ENCODE measurements at regions not wholly inside any gene's neighbourhood (a gene's known extent, or its start where the extent isn't known, plus 50 kb on each side); places are given as distances from the start of the nearest gene placed in this dataset.

DNA sequence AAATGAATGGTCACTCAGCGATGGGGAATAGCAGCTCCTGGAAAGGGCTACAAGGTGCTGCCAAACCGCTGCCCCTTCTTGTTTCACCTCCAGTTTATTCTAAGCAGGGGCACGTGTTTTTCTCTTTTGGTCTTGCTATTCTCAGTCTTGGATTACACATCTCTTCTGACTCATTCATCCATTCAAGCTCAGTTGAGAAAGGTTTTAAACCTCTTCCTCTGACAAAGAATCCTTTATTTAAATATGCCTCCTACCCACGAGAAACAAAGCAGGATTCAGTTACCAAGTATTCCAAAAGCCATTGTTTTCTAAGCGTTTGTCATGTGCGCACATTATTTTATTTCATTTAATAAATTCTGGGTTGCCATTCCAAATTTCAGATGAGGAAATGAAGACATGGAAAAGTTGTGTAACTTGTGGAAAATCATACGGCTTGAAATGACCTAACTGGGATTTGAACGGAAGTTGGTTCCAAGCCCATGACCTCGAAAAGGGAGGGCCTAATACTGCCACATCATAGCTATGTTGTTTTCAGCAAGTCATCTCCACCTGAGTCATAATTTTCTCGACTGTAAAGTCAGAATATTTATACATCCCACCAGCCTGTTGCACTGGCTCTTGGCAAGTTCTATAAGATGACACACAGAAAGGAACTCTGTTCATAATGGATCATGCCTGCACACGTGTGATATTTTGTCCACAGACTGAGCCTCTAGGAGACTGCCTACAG lies 292.0 kb upstream of the SLCO3A1 start:
- Mint-ChIP-seq H3K4me1 (peaks cover 32% of the 10 kb centered on the region), H3K4me3 (no peak overlapping the region), H3K36me3 (ENCODE audit: low read depth) (no peaks in the 10 kb centered on the region), H3K27me3 (ENCODE audit: low read depth) (no peaks in the 10 kb centered on the region), H3K27ac (ENCODE audit: unreplicated experiment) (peak overlapping the region; percentile 47), H3K9me3 (peaks cover 4% of the 10 kb centered on the region)
- TF ChIP-seq, protein P1, sequence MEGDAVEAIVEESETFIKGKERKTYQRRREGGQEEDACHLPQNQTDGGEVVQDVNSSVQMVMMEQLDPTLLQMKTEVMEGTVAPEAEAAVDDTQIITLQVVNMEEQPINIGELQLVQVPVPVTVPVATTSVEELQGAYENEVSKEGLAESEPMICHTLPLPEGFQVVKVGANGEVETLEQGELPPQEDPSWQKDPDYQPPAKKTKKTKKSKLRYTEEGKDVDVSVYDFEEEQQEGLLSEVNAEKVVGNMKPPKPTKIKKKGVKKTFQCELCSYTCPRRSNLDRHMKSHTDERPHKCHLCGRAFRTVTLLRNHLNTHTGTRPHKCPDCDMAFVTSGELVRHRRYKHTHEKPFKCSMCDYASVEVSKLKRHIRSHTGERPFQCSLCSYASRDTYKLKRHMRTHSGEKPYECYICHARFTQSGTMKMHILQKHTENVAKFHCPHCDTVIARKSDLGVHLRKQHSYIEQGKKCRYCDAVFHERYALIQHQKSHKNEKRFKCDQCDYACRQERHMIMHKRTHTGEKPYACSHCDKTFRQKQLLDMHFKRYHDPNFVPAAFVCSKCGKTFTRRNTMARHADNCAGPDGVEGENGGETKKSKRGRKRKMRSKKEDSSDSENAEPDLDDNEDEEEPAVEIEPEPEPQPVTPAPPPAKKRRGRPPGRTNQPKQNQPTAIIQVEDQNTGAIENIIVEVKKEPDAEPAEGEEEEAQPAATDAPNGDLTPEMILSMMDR (conservative IDR thresholded peaks at IDR 0.05): no peak
- no peak for DNase-seq (ENCODE audit: low read depth, low spot score)

DNA sequence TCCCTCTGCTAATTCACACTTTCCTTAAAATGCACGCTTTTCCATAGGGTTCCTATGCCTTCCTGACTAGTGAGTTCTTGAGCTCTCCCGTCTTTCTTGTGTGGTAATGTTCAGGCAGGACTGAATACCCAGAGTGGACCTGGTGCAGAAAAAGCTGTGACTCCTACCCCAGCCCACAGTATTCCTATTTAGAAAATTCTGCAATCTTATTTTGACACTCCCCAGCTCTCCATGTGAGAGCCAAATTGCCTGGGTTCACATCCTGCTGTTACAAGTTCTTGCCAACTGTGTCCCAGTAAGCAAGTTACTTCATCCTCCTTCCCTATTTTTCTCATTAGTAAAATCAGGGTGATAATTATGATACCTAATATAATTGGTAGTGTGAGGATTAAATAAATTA lies 290.8 kb upstream of the SLCO3A1 start:
- no peak for DNase-seq (ENCODE audit: low read depth, low spot score)
- Mint-ChIP-seq H3K27ac (ENCODE audit: unreplicated experiment) (no peak overlapping the region), H3K9me3 (peaks cover 2% of the 10 kb centered on the region), H3K4me3 (no peak overlapping the region), H3K36me3 (ENCODE audit: low read depth) (no peaks in the 10 kb centered on the region), H3K4me1 (peaks cover 30% of the 10 kb centered on the region), H3K27me3 (ENCODE audit: low read depth) (no peaks in the 10 kb centered on the region)
- TF ChIP-seq, protein P1 (conservative IDR thresholded peaks at IDR 0.05): no peak

DNA sequence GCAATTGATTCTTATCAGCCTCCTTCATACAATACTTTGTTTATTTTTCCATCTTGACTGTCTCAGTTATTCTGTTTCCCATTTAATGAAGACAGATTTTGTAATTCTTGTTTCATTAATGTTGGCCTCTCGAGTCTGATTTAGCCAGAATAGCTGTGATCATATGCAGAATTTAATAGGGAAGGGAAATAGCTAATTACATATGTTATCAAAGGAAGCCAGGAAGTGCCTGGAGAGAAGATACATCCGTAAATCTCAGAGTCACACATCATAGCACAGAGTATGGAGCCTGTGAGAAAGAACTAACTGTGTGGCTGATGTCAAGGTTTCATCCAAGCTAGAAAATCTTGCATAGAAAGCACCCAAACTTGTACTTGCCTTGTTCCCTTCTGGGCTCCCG lies 288.9 kb upstream of the SLCO3A1 start:
- H3K27ac Mint-ChIP-seq (ENCODE audit: unreplicated experiment): no peak overlapping the region
- DNase-seq (ENCODE audit: low read depth, low spot score): no peak
- peaks cover 2% of the 10 kb centered on the region for H3K9me3 Mint-ChIP-seq
- peaks cover 3% of the 10 kb centered on the region for H3K27me3 Mint-ChIP-seq (ENCODE audit: low read depth)
- no peak overlapping the region for H3K4me3 Mint-ChIP-seq
- TF ChIP-seq, protein P1 (conservative IDR thresholded peaks at IDR 0.05): no peak
- H3K4me1 Mint-ChIP-seq: peaks cover 18% of the 10 kb centered on the region
- no peaks in the 10 kb centered on the region for H3K36me3 Mint-ChIP-seq (ENCODE audit: low read depth)

DNA sequence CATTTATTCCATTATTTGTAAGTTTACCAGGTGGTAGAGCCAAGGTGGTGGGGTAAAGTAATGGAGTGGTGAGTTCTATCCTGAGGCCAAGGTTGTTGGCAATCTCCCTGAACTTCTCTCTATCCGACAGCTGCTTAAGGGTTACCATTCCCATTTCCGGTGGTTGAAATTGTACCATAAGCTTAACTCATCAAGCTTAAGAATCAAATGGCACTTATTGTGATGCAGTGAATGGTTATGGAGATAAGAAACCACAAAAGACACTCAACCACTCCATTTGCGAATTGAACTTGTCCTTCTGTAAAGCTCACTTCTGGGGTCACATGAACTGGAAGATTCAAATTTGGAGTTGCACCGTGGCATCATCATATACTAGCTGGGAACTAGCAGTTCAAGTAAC lies 287.4 kb upstream of the SLCO3A1 start:
- Mint-ChIP-seq H3K27ac (ENCODE audit: unreplicated experiment) (no peak overlapping the region), H3K36me3 (ENCODE audit: low read depth) (no peaks in the 10 kb centered on the region), H3K9me3 (peaks cover 8% of the 10 kb centered on the region), H3K4me3 (no peak overlapping the region), H3K4me1 (peaks cover 10% of the 10 kb centered on the region), H3K27me3 (ENCODE audit: low read depth) (peaks cover 3% of the 10 kb centered on the region)
- DNase-seq (ENCODE audit: low read depth, low spot score): no peak
- TF ChIP-seq, protein P1 (conservative IDR thresholded peaks at IDR 0.05): no peak

DNA sequence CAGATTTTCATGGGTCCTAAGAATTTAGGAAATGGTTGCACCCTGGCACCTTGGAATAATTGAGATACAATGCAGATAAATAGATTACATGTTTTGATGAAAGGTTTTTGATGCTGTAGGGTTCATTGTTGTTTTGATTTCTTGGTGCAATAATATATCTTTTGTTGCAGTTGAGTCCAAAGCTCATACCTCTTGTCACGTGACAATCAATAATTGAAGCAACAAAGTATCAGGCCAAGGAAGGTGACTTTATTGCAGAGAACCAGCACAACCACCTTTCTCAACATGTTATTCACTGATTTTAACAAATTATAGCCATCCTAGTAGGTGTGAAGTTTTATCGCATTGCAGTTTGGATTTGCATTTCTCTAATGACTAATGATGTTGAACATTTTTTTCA lies 285.5 kb upstream of the SLCO3A1 start:
- TF ChIP-seq, protein P1 (conservative IDR thresholded peaks at IDR 0.05): no peak
- no peaks in the 10 kb centered on the region for H3K36me3 Mint-ChIP-seq (ENCODE audit: low read depth)
- H3K9me3 Mint-ChIP-seq: peaks cover 8% of the 10 kb centered on the region
- no peaks in the 10 kb centered on the region for H3K4me1 Mint-ChIP-seq
- no peak overlapping the region for H3K4me3 Mint-ChIP-seq
- no peak for DNase-seq (ENCODE audit: low read depth, low spot score)
- H3K27me3 Mint-ChIP-seq (ENCODE audit: low read depth): peaks cover 3% of the 10 kb centered on the region
- H3K27ac Mint-ChIP-seq (ENCODE audit: unreplicated experiment): no peak overlapping the region

Data from neural crest cell (in vitro differentiated cells).